H1 (cell line): ENCODE measurements at regions not wholly inside any gene's neighbourhood (a gene's known extent, or its start where the extent isn't known, plus 50 kb on each side); places are given as distances from the start of the nearest gene placed in this dataset.

Experiments used
- CTCF ChIA-PET: fragments of 300-600 bp; sonication (Branson Sonifier 250); formaldehyde crosslinking; loops from one replicate; lab custom pipeline; 2021; ENCODE audit not compliant: partially characterized antibody; lab: Charles Lee
- POLR2A ChIA-PET: fragments of 300-600 bp; sonication (Branson Sonifier 250); formaldehyde crosslinking; loops from one replicate; lab custom pipeline; 2021; ENCODE audit warnings: inconsistent platforms; ENCODE audit not compliant: partially characterized antibody; lab: Charles Lee
- DNase-seq, 2 experiments: peaks; one replicate each; pipeline versions ENCODE4 v3.0.0 to v3.0.0-alpha.2; 2010 to 2022; ENCODE audit warnings: low spot score in 2 of 2, low read depth in 1 of 2, mixed read lengths in 1 of 2
- FAIRE-seq: peaks from 2 replicates; lab custom pipeline; 2011; peaks lifted over from hg19 to GRCh38; lab: Jason Lieb, UNC
- H2AFZ ChIP-seq: 2 replicates; pipeline ENCODE4 v1.8.1; 2012; ENCODE audit warnings: low read length, inconsistent platforms
- H2AK5ac ChIP-seq: 2 replicates; pipeline ENCODE4 v1.6.1; 2013; ENCODE audit warnings: low read depth, low read length
- H2BK120ac ChIP-seq: replicated peaks from 2 replicates; pipeline ENCODE3; 2013; ENCODE audit warnings: low read depth, low read length, inconsistent platforms
- H2BK12ac ChIP-seq: 2 replicates; pipeline ENCODE4 v1.6.1; 2013; ENCODE audit warnings: low read depth, low read length
- H2BK15ac ChIP-seq: 2 replicates; pipeline ENCODE4 v1.6.1; 2013; ENCODE audit warnings: low read length
- H2BK20ac ChIP-seq: 2 replicates; pipeline ENCODE4 v1.6.1; 2013; ENCODE audit warnings: low read length
- H2BK5ac ChIP-seq: 2 replicates; pipeline ENCODE4 v1.6.1; 2013; ENCODE audit warnings: low read depth, low read length
- H3K14ac ChIP-seq: 2 replicates; pipeline ENCODE4 v1.6.1; 2013; ENCODE audit warnings: inconsistent platforms; ENCODE audit not compliant: insufficient read length
- H3K18ac ChIP-seq: 2 replicates; pipeline ENCODE4 v1.6.1; 2013; ENCODE audit warnings: low read length; ENCODE audit errors: extremely low read depth
- H3K23ac ChIP-seq: 2 replicates; pipeline ENCODE4 v1.6.1; 2013; ENCODE audit warnings: inconsistent platforms; ENCODE audit not compliant: insufficient read length
- H3K23me2 ChIP-seq: 2 replicates; pipeline ENCODE4 v1.6.1; 2013; ENCODE audit warnings: low read depth, low read length
- H3K27ac ChIP-seq: 2 replicates; pipeline ENCODE4 v1.6.1; 2011; ENCODE audit warnings: low read depth, low read length, inconsistent platforms
- H3K27me3 ChIP-seq, 4 experiments: replicated peaks in 1 of 4; 1 replicate in 1 of 4; 2 replicates in 3 of 4; pipeline versions ENCODE4 v1.6.1 to v1.8.1; 2011 to 2013; ENCODE audit warnings: low read length in 3 of 4, mild to moderate bottlenecking in 3 of 4, inconsistent platforms in 2 of 4, mixed read lengths in 2 of 4, moderate library complexity in 1 of 4; ENCODE audit not compliant: control insufficient read depth in 3 of 4, insufficient read depth in 3 of 4; ENCODE audit errors: extremely low read depth in 1 of 4
- H3K36me3 ChIP-seq, 4 experiments: 2 replicates each; pipeline versions ENCODE4 v1.6.1 to v1.8.1; 2011 to 2013; ENCODE audit warnings: mild to moderate bottlenecking in 4 of 4, low read length in 3 of 4, moderate library complexity in 2 of 4, control low read depth in 1 of 4, inconsistent platforms in 1 of 4; ENCODE audit not compliant: insufficient read depth in 4 of 4, control insufficient read depth in 2 of 4
- H3K4ac ChIP-seq: replicated peaks from 2 replicates; pipeline ENCODE3; 2013; ENCODE audit warnings: low read length, low read depth, mixed read lengths, inconsistent platforms; ENCODE audit not compliant: insufficient read length
- H3K4me1 ChIP-seq, 4 experiments: replicated peaks in 1 of 4; 1 replicate in 1 of 4; 2 replicates in 3 of 4; pipeline versions ENCODE4 v1.6.1 to v1.8.1; 2011 to 2013; ENCODE audit warnings: low read length in 3 of 4, inconsistent platforms in 2 of 4, mixed read lengths in 1 of 4; ENCODE audit not compliant: insufficient read depth in 4 of 4, control insufficient read depth in 3 of 4
- H3K4me2 ChIP-seq, 2 experiments: 2 replicates each; pipeline versions ENCODE4 v1.6.1 to v1.8.1; 2011 to 2013; ENCODE audit warnings: low read depth in 2 of 2, low read length in 2 of 2, control low read depth in 1 of 2, inconsistent platforms in 1 of 2, mild to moderate bottlenecking in 1 of 2; ENCODE audit not compliant: insufficient read depth in 1 of 2
- H3K4me3 ChIP-seq, 4 experiments: fragments of 200-600, 300-600 bp in 1 of 4; sonication (generic), shearing (Covaris generic), sonication (Bioruptor Twin) in 1 of 4; 2 replicates each; pipeline versions ENCODE4 v1.5.1 to v1.8.1; 2011 to 2016; ENCODE audit warnings: low read length in 4 of 4, low read depth in 3 of 4, control low read depth in 2 of 4, inconsistent platforms in 2 of 4, mild to moderate bottlenecking in 2 of 4, mixed read lengths in 1 of 4, moderate library complexity in 1 of 4; ENCODE audit not compliant: insufficient read depth in 2 of 4; ENCODE audit errors: extremely low read depth in 1 of 4
- H3K56ac ChIP-seq: replicated peaks from 2 replicates; pipeline ENCODE3; 2013; ENCODE audit warnings: low read depth, mild to moderate bottlenecking, mixed read lengths, low read length, inconsistent platforms; ENCODE audit not compliant: insufficient read length
- H3K79me1 ChIP-seq: 2 replicates; pipeline ENCODE4 v1.6.1; 2013; ENCODE audit warnings: low read depth, low read length, control low read depth
- H3K79me2 ChIP-seq, 2 experiments: 2 replicates each; pipeline versions ENCODE4 v1.6.1 to v1.8.1; 2012 to 2013; ENCODE audit warnings: low read length in 2 of 2, mild to moderate bottlenecking in 2 of 2, inconsistent platforms in 1 of 2; ENCODE audit not compliant: insufficient read depth in 2 of 2, control insufficient read depth in 1 of 2
- H3K9ac ChIP-seq, 4 experiments: replicated peaks in 1 of 4; 1 replicate in 1 of 4; 2 replicates in 3 of 4; pipeline versions ENCODE4 v1.6.1 to v1.8.1; 2011 to 2013; ENCODE audit warnings: low read depth in 3 of 4, low read length in 3 of 4, control low read depth in 2 of 4, mild to moderate bottlenecking in 2 of 4, moderate library complexity in 2 of 4, inconsistent platforms in 1 of 4; ENCODE audit errors: extremely low read depth in 1 of 4
- H3K9me3 ChIP-seq, 2 experiments: 2 replicates each; pipeline versions ENCODE4 v1.6.1 to v1.8.1; 2012 to 2013; ENCODE audit warnings: mild to moderate bottlenecking in 2 of 2, moderate library complexity in 2 of 2, control low read depth in 1 of 2, inconsistent platforms in 1 of 2, low read depth in 1 of 2, low read length in 1 of 2, mixed read lengths in 1 of 2; ENCODE audit not compliant: insufficient read depth in 2 of 2
- H4K20me1 ChIP-seq, 2 experiments: replicated peaks in 1 of 2; 2 replicates each; pipeline versions ENCODE3 to v1.8.1; 2011 to 2013; ENCODE audit warnings: inconsistent platforms in 2 of 2, low read length in 2 of 2, mild to moderate bottlenecking in 1 of 2; ENCODE audit not compliant: insufficient read depth in 2 of 2, control insufficient read depth in 1 of 2
- H4K5ac ChIP-seq: 2 replicates; pipeline ENCODE4 v1.6.1; 2013; ENCODE audit warnings: low read length, low read depth, mixed read lengths, inconsistent platforms; ENCODE audit not compliant: insufficient read length
- H4K8ac ChIP-seq: 2 replicates; pipeline ENCODE4 v1.8.0; 2013; ENCODE audit warnings: mild to moderate bottlenecking, moderate library complexity, low read length, inconsistent platforms; ENCODE audit not compliant: insufficient read depth; ENCODE audit errors: extremely low read depth
- H4K91ac ChIP-seq: replicated peaks from 2 replicates; pipeline ENCODE3; 2013; ENCODE audit warnings: low read length, mixed read lengths, inconsistent platforms; ENCODE audit not compliant: insufficient read length
- PHF8 ChIP-seq: fragments of 200-600 bp; sonication (generic); conservative IDR thresholded peaks from 2 replicates; pipeline ENCODE4 v1.7.1; 2012; ENCODE audit warnings: low read depth, mild to moderate bottlenecking, inconsistent platforms, low read length, moderate library complexity
- WGBS, 2 experiments: shearing (Covaris generic) in 1 of 2; methylation state at CpG; one replicate each; pipeline versions ENCODE4 v1.1.6 to v1.1.7; 2013 to 2015; ENCODE audit warnings: low lambda C conversion rate in 2 of 2, mixed read lengths in 2 of 2, inconsistent platforms in 1 of 2, low coverage in 1 of 2, missing lambda C conversion rate in 1 of 2; ENCODE audit not compliant: insufficient replicate concordance in 2 of 2, insufficient coverage in 1 of 2, insufficient read length in 1 of 2; ENCODE audit errors: extremely low coverage in 1 of 2, missing lambda C conversion rate in 1 of 2; 5-methylcytosine and 5-hydroxymethylcytosine counted together

- Histone ChIP-seq H2BK12ac (no peak overlapping the region), H3K4me1 (no peaks in the 10 kb centered on the region), H3K27me3 (no peaks in the 10 kb centered on the region), H4K8ac (no peak overlapping the region), H4K20me1 (no peaks in the 10 kb centered on the region), H4K91ac (no peak overlapping the region), H3K79me2 (no peaks in the 10 kb centered on the region), H3K23ac (no peak overlapping the region), H2BK15ac (no peak overlapping the region), H3K4me2 (no peak overlapping the region), H2BK5ac (no peak overlapping the region), H2AK5ac (no peak overlapping the region), H2AFZ (no peak overlapping the region), H3K4me3 (no peak overlapping the region), H3K23me2 (no peaks in the 10 kb centered on the region; the same call in 1 of the 2 replicates), H2BK120ac (no peak overlapping the region), H3K14ac (no peak overlapping the region), H3K9ac (no peak overlapping the region), H3K9me3 (peaks cover 0 to 9% of the 10 kb centered on the region in 2 experiments; a peak in 2 of 4 replicates), H3K27ac (no peak overlapping the region), H2BK20ac (no peak overlapping the region), H3K36me3 (no peaks in the 10 kb centered on the region), H4K5ac (no peak overlapping the region), H3K18ac (no peak overlapping the region), H3K4ac (no peak overlapping the region), H3K79me1 (no peaks in the 10 kb centered on the region), H3K56ac (no peak overlapping the region)
- DNase-seq (no peak), FAIRE-seq (no peak)
- ChIA-PET POLR2A (no interaction called here), CTCF (interaction anchor here (0.6 to 1.1 kb wide), 2 partner anchors 22 to 25 kb away, joined by 3 to 4 read pairs; no protein-coding TSS in a partner anchor)
- no peak for TF ChIP-seq PHF8
- WGBS, 2 experiments = 82% methylated on average over 2 of the region's 2 CpGs; no CpG with 5 or more reads in 1 of the 2 experiments
Measured at GRCh38 chr1:221334062-221334461, 407.8 kb downstream of the DUSP10 start.
